ENCODE measurements at regions not wholly inside any gene's neighbourhood (a gene's known extent, or its start where the extent isn't known, plus 50 kb on each side); places are given as distances from the start of the nearest gene placed in this dataset.

GRCh38 chr1:29399465-29399864, 163.1 kb downstream of the PTPRU start:
- H3K27ac ChIP-seq, result no peak overlapping the region
- ChIA-PET POLR2A (no interaction called here), CTCF (no interaction called here)
- H3K4me1 ChIP-seq, result no peaks in the 10 kb centered on the region
- H3K4me2 ChIP-seq, result no peak overlapping the region
- H3K4me3 ChIP-seq, result no peak overlapping the region
- FAIRE-seq (no peak), ATAC-seq (no peak), DNase-seq (ENCODE audit: low read depth in 1 of 2, low spot score in 1 of 2) (no peak)
- H3K9me3 ChIP-seq, result 0 out of 3 replicates have a peak, but pooled peaks cover 3% of the 10 kb centered on the region
- 64% methylated on average over 1 of the region's 1 CpG for WGBS (ENCODE audit: missing lambda C conversion rate)
- TF ChIP-seq BHLHE40 (IDR thresholded peaks at IDR 0.05; ENCODE audit: low read depth, low read length) (no peak), RARB (CRISPR knock-in tag; IDR thresholded peaks at IDR 0.05) (no peak), ZSCAN20 (CRISPR knock-in tag; IDR thresholded peaks at IDR 0.05) (no peak), KDM1A (IDR thresholded peaks at IDR 0.05; ENCODE audit: low read depth) (no peak)
- TF ChIP-seq, protein P1, sequence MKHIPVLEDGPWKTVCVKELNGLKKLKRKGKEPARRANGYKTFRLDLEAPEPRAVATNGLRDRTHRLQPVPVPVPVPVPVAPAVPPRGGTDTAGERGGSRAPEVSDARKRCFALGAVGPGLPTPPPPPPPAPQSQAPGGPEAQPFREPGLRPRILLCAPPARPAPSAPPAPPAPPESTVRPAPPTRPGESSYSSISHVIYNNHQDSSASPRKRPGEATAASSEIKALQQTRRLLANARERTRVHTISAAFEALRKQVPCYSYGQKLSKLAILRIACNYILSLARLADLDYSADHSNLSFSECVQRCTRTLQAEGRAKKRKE (CRISPR knock-in tag; IDR thresholded peaks at IDR 0.05; ENCODE audit: low read depth), result no peak
- TF ChIP-seq, protein P2, sequence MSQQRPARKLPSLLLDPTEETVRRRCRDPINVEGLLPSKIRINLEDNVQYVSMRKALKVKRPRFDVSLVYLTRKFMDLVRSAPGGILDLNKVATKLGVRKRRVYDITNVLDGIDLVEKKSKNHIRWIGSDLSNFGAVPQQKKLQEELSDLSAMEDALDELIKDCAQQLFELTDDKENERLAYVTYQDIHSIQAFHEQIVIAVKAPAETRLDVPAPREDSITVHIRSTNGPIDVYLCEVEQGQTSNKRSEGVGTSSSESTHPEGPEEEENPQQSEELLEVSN (IDR thresholded peaks at IDR 0.05; ENCODE audit: borderline replicate concordance, low read depth), result no peak

- DNase-seq (ENCODE audit: low read depth in 1 of 2, low spot score in 1 of 2) (no peak), FAIRE-seq (no peak), ATAC-seq (no peak)
- H3K9me3 ChIP-seq, result 0 out of 3 replicates have a peak, but pooled peaks cover 3% of the 10 kb centered on the region
- no peak for TF ChIP-seq JUNB (IDR thresholded peaks at IDR 0.05)
- TF ChIP-seq FOXS1 (CRISPR knock-in tag; IDR thresholded peaks at IDR 0.05), result no peak
- TF ChIP-seq, protein P1 (CRISPR knock-in tag; IDR thresholded peaks at IDR 0.05; ENCODE audit: low read depth), result no peak
- no peak for TF ChIP-seq HOXA7 (CRISPR knock-in tag; IDR thresholded peaks at IDR 0.05)
- TF ChIP-seq ZC3H11A (IDR thresholded peaks at IDR 0.05), result no peak
- TF ChIP-seq EHMT2 (IDR thresholded peaks at IDR 0.05; ENCODE audit: low read depth), result no peak
- TF ChIP-seq CBX8 (IDR thresholded peaks at IDR 0.05), result no peak
- TF ChIP-seq POLR2AphosphoS2 (conservative IDR thresholded peaks at IDR 0.05; ENCODE audit: low read length), result no peak
- no peak for TF ChIP-seq KDM1A (IDR thresholded peaks at IDR 0.05; ENCODE audit: low read depth)
- H3K4me1 ChIP-seq, result no peaks in the 10 kb centered on the region
- ChIA-PET POLR2A (no interaction called here), CTCF (no interaction called here)
- 2% methylated on average over 3 of the region's 3 CpGs for WGBS (ENCODE audit: missing lambda C conversion rate)
- H3K4me3 ChIP-seq, result no peak overlapping the region
- no peak overlapping the region for H3K27ac ChIP-seq
- no peak overlapping the region for H3K4me2 ChIP-seq
Measured at GRCh38 chr1:29398431-29398830, 162.1 kb downstream of the PTPRU start.

DNA sequence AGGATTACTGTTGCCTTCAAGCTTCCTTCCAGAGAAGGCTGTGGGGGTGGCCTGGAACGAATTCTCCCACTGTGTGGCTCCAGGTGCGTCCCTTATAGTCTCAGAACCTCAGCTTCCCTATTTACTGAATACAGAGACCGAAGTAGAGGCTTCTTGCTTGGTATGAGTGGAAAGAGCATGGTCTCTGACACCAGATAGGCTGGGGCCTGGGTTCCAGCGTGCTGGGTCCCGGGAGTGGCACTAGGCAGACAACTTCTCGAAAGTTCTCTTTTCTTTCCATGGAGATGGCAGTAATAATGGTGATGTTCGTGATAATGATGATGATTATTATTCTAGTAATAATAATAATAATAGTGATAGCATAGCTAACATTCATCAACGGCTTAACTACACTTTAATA, 161.7 kb downstream of the PTPRU start:
- Histone ChIP-seq H3K4me2 (no peak overlapping the region), H3K9me3 (0 out of 3 replicates have a peak, but pooled peaks cover 3% of the 10 kb centered on the region), H3K4me1 (no peaks in the 10 kb centered on the region), H3K4me3 (no peak overlapping the region), H3K27ac (no peak overlapping the region)
- WGBS (ENCODE audit: missing lambda C conversion rate), result 22% methylated on average over 8 of the region's 8 CpGs
- ATAC-seq (no peak), FAIRE-seq (no peak), DNase-seq (ENCODE audit: low read depth in 1 of 2, low spot score in 1 of 2) (no peak)
- TF ChIP-seq GATA3 (IDR thresholded peaks at IDR 0.05; ENCODE audit: borderline replicate concordance), result no peak
- TF ChIP-seq, protein P1 (CRISPR knock-in tag; IDR thresholded peaks at IDR 0.05; ENCODE audit: low read depth), result no peak
- TF ChIP-seq, protein P2 (IDR thresholded peaks at IDR 0.05; ENCODE audit: borderline replicate concordance, low read depth), result no peak
- no peak for TF ChIP-seq MAZ (IDR thresholded peaks at IDR 0.05; ENCODE audit: borderline replicate concordance, low read depth, low read length)
- TF ChIP-seq JUN (IDR thresholded peaks at IDR 0.05), result no peak
- TF ChIP-seq HDAC2 (IDR thresholded peaks at IDR 0.05), result no peak
- no peak for TF ChIP-seq HOXB5 (CRISPR knock-in tag; IDR thresholded peaks at IDR 0.05)
- CTCF ChIA-PET, result no interaction called here
- POLR2A ChIA-PET, result no interaction called here
